ENCODE measurements at regions not wholly inside any gene's neighbourhood (a gene's known extent, or its start where the extent isn't known, plus 50 kb on each side); places are given as distances from the start of the nearest gene placed in this dataset.

GRCh38 chr5:174236070-174236469, 190.6 kb downstream of the NSG2 start:
- DNase-seq: no peak

- DNase-seq: no peak
Measured at GRCh38 chr5:174239718-174240117, 194.2 kb downstream of the NSG2 start.

- DNase-seq: no peak
Measured at GRCh38 chr5:174242573-174242972, 197.1 kb downstream of the NSG2 start.

- no peak for DNase-seq
Measured at GRCh38 chr5:174243904-174244303, 198.4 kb downstream of the NSG2 start.

- no peak for DNase-seq
Measured at GRCh38 chr5:174245516-174246075, 200.1 kb downstream of the NSG2 start.

- DNase-seq: no peak
Measured at GRCh38 chr5:174246743-174247142, 201.2 kb downstream of the NSG2 start.

GRCh38 chr5:174247301-174247700, 201.8 kb downstream of the NSG2 start:
- DNase-seq: no peak

GRCh38 chr5:174251305-174252000, 205.9 kb downstream of the NSG2 start:
- no peak for DNase-seq

- no peak for DNase-seq
Measured at GRCh38 chr5:174252121-174252520, 206.6 kb downstream of the NSG2 start.

- no peak for DNase-seq
Measured at GRCh38 chr5:174259696-174260420, 214.4 kb downstream of the NSG2 start.

GRCh38 chr5:174271316-174271715, 225.8 kb downstream of the NSG2 start:
- no peak for DNase-seq

GRCh38 chr5:174272671-174273070, 227.2 kb downstream of the NSG2 start:
- no peak for DNase-seq

- no peak for DNase-seq
Measured at GRCh38 chr5:174273325-174273724, 227.8 kb downstream of the NSG2 start.

- no peak for DNase-seq
Measured at GRCh38 chr5:174275959-174276358, 230.5 kb downstream of the NSG2 start.

GRCh38 chr5:174281089-174281760, 235.7 kb downstream of the NSG2 start:
- DNase-seq: no peak

- no peak for DNase-seq
Measured at GRCh38 chr5:174281855-174282254, 236.3 kb downstream of the NSG2 start.

GRCh38 chr5:174282391-174282790, 236.9 kb downstream of the NSG2 start:
- DNase-seq: no peak

GRCh38 chr5:174283211-174284005, 237.9 kb downstream of the NSG2 start:
- no peak for DNase-seq

- no peak for DNase-seq
Measured at GRCh38 chr5:174284873-174285272, 239.4 kb downstream of the NSG2 start.

GRCh38 chr5:174287761-174288160, 242.3 kb downstream of the NSG2 start:
- DNase-seq: no peak

GRCh38 chr5:174288439-174288838, 242.9 kb downstream of the NSG2 start:
- no peak for DNase-seq

GRCh38 chr5:174291162-174291561, 245.7 kb downstream of the NSG2 start:
- no peak for DNase-seq

GRCh38 chr5:174292348-174292747, 246.8 kb downstream of the NSG2 start:
- no peak for DNase-seq

Data from activated CD4-positive, alpha-beta T cell treated with anti-CD3 and anti-CD28 coated beads, Interleukin-2, amount 50 U/mL, for 48 hours (primary cell).